Tibial artery (tissue), 4 donors: ENCODE measurements at regions not wholly inside any gene's neighbourhood (a gene's known extent, or its start where the extent isn't known, plus 50 kb on each side); places are given as distances from the start of the nearest gene placed in this dataset.

Experiments
- DNase-seq, 2 donors: peaks; one replicate each; pipeline ENCODE4 v3.0.0-alpha.2; 2019
- H3K27ac ChIP-seq, 2 donors: fragments of 200-600 bp; sonication (generic) in 1 of 2; 1 replicate in 1 of 2; 2 replicates in 1 of 2; pipeline ENCODE4 v1.5.1; 2018 to 2019; ENCODE audit warnings: mild to moderate bottlenecking in 1 of 2
- H3K27me3 ChIP-seq, 2 donors: fragments of 200-600 bp; sonication (generic) in 1 of 2; one replicate each; pipeline versions ENCODE4 v1.5.1 to v1.6.0; 2016 to 2019
- H3K36me3 ChIP-seq, 3 donors: fragments of 200-600 bp; sonication (generic) in 2 of 3; one replicate each; pipeline ENCODE4 v1.5.1; 2016 to 2019; ENCODE audit warnings: mild to moderate bottlenecking in 2 of 3
- H3K4me1 ChIP-seq, 4 donors: fragments of 200-600 bp; sonication (generic) in 2 of 4; 1 replicate in 3 of 4; 2 replicates in 1 of 4; pipeline ENCODE4 v1.5.1; 2016 to 2019
- H3K4me3 ChIP-seq, 2 donors: fragments of 200-600 bp; sonication (generic) in 1 of 2; 1 replicate in 1 of 2; 2 replicates in 1 of 2; pipeline ENCODE4 v1.5.1; 2018 to 2019; ENCODE audit warnings: mild to moderate bottlenecking in 2 of 2
- H3K9me3 ChIP-seq, 3 donors: fragments of 200-600 bp; sonication (generic) in 1 of 3; one replicate each; pipeline ENCODE4 v1.5.1; 2016 to 2019
- CTCF ChIP-seq, 2 experiments: fragments of 200-600 bp in 1 of 2; fragments of 450-650 bp in 1 of 2; IDR thresholded peaks; one replicate each; pipeline ENCODE4 v1.5.1; 2017 to 2019; ENCODE audit warnings: antibody characterized with exemption in 2 of 2, mild to moderate bottlenecking in 1 of 2, moderate library complexity in 1 of 2
- intact Hi-C: fragments of 100-400 bp; cut with DNase I; formaldehyde crosslinking; loops from one replicate; pipeline ENCODE4 v1.15.0; 2023; ENCODE audit warnings: low total_unique reads

- H3K4me3 ChIP-seq = no peak overlapping the region
- H3K27me3 ChIP-seq = no peaks in the 10 kb centered on the region
- H3K27ac ChIP-seq = no peak overlapping the region
- no peaks in the 10 kb centered on the region for H3K9me3 ChIP-seq
- no peaks in the 10 kb centered on the region for H3K36me3 ChIP-seq
- DNase-seq = no peak
- TF ChIP-seq CTCF (IDR thresholded peaks at IDR 0.05) = no peak
- no peaks in the 10 kb centered on the region for H3K4me1 ChIP-seq
- intact Hi-C loops = no loop called here
Observed at GRCh38 chr4:167469436-167469835, 235.1 kb upstream of the SPOCK3 start.

- Histone ChIP-seq H3K36me3 (no peaks in the 10 kb centered on the region), H3K4me1 (no peaks in the 10 kb centered on the region), H3K27ac (no peak overlapping the region), H3K4me3 (no peak overlapping the region), H3K27me3 (no peaks in the 10 kb centered on the region), H3K9me3 (no peaks in the 10 kb centered on the region)
- no peak for DNase-seq
- no peak for TF ChIP-seq CTCF (IDR thresholded peaks at IDR 0.05)
- intact Hi-C loops = no loop called here
Observed at GRCh38 chr4:167475951-167476350, 241.7 kb upstream of the SPOCK3 start.

GRCh38 chr4:167492007-167492406 is 257.7 kb upstream of the SPOCK3 start:
- no peak overlapping the region for H3K4me3 ChIP-seq
- DNase-seq = no peak
- no peaks in the 10 kb centered on the region for H3K4me1 ChIP-seq
- no peak for TF ChIP-seq CTCF (IDR thresholded peaks at IDR 0.05)
- no peaks in the 10 kb centered on the region for H3K9me3 ChIP-seq
- H3K36me3 ChIP-seq = no peaks in the 10 kb centered on the region
- no peaks in the 10 kb centered on the region for H3K27me3 ChIP-seq
- intact Hi-C loops = no loop called here
- no peak overlapping the region for H3K27ac ChIP-seq

GRCh38 chr4:167509551-167509950 is 275.3 kb upstream of the SPOCK3 start:
- H3K4me3 ChIP-seq = no peak overlapping the region
- H3K27me3 ChIP-seq = no peaks in the 10 kb centered on the region
- H3K27ac ChIP-seq = no peak overlapping the region
- no peaks in the 10 kb centered on the region for H3K4me1 ChIP-seq
- intact Hi-C loops = no loop called here
- no peak for TF ChIP-seq CTCF (IDR thresholded peaks at IDR 0.05)
- DNase-seq = no peak
- peaks cover 0 to 5% (median 0%) of the 10 kb centered on the region in 3 donors for H3K9me3 ChIP-seq
- no peaks in the 10 kb centered on the region for H3K36me3 ChIP-seq

DNA sequence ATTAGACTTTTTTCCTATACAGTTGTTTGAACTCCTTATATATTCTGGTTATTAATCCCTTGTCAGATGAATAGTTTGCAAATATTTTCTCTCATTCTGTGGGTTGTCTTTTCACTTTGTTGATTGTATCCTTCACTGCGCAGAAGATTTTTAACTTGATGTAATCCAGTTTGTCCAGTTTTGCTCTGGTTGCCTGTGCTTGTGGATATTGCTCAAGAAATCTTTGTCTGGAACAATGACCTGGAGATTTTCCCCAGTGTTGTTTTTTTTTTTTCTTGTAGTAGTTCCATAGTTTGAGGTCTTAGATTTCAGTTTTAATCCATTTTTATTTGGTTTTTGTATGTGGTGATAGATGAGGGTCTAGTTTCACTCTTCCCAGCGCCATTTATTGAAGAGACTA is 289.8 kb upstream of the SPOCK3 start:
- TF ChIP-seq CTCF (IDR thresholded peaks at IDR 0.05) = no peak
- Histone ChIP-seq H3K36me3 (no peaks in the 10 kb centered on the region), H3K4me3 (no peak overlapping the region), H3K27me3 (no peaks in the 10 kb centered on the region), H3K4me1 (no peaks in the 10 kb centered on the region), H3K27ac (no peak overlapping the region), H3K9me3 (no peaks in the 10 kb centered on the region)
- DNase-seq = no peak
- intact Hi-C loops = no loop called here

DNA sequence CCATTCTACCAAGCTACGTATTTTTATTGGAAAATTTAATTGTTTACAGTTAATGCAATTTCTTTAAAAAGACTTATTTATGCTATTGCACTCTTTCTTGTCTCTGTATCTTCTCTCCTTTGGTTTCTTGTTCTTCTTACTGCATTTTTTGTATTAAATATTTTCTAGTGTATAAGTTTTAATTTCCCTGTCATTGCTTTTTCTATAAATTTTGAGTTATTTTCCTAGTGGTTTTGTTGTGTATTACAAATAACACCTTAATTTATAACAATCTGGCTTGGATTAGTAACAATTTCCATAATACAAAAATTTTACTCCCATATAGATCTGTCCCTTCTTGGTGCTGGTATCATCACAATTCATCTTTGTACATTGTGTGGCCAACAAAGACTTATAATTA is 303.5 kb upstream of the SPOCK3 start:
- intact Hi-C loops = no loop called here
- Histone ChIP-seq H3K36me3 (no peaks in the 10 kb centered on the region), H3K9me3 (no peaks in the 10 kb centered on the region), H3K4me3 (no peak overlapping the region), H3K27ac (no peak overlapping the region), H3K4me1 (no peaks in the 10 kb centered on the region), H3K27me3 (no peaks in the 10 kb centered on the region)
- no peak for TF ChIP-seq CTCF (IDR thresholded peaks at IDR 0.05)
- DNase-seq = no peak
